DND-41 (cell line): ENCODE measurements at regions not wholly inside any gene's neighbourhood (a gene's known extent, or its start where the extent isn't known, plus 50 kb on each side); places are given as distances from the start of the nearest gene placed in this dataset.

Source experiments
- ATAC-seq: fragments of 200-7000 bp; cut with Tn5 transposase; 3 replicates; pipeline ENCODE4 v1.9.1; 2021; ENCODE audit warnings: low read depth; ENCODE audit not compliant: insufficient read depth
- DNase-seq: peaks from one replicate; pipeline ENCODE4 v3.0.0-alpha.2; 2020
- H2AFZ ChIP-seq: 2 replicates; pipeline ENCODE4 v1.6.0; 2012; ENCODE audit warnings: low read depth, low read length
- H3K27ac ChIP-seq: 2 replicates; pipeline ENCODE4 v1.5.1; 2012; ENCODE audit warnings: low read length, inconsistent platforms
- H3K27me3 ChIP-seq: fragments of 200-600 bp; sonication (generic); 2 replicates; pipeline ENCODE4 v1.6.0; 2012; ENCODE audit warnings: low read length, mild to moderate bottlenecking, inconsistent platforms; ENCODE audit not compliant: insufficient read depth, poor library complexity
- H3K36me3 ChIP-seq: 2 replicates; pipeline ENCODE4 v1.5.1; 2012; ENCODE audit warnings: low read length, inconsistent platforms; ENCODE audit not compliant: insufficient read depth
- H3K4me1 ChIP-seq: 2 replicates; pipeline ENCODE4 v1.5.1; 2012; ENCODE audit warnings: mild to moderate bottlenecking, low read length; ENCODE audit not compliant: insufficient read depth
- H3K4me2 ChIP-seq: 2 replicates; pipeline ENCODE4 v1.6.0; 2012; ENCODE audit warnings: mild to moderate bottlenecking, moderate library complexity, low read length, inconsistent platforms; ENCODE audit not compliant: insufficient read depth
- H3K4me3 ChIP-seq, 2 experiments: fragments of 200-600 bp in 1 of 2; shearing (Covaris generic) in 1 of 2; 2 replicates each; pipeline ENCODE4 v1.5.1; 2012 to 2016; ENCODE audit warnings: inconsistent platforms in 2 of 2, low read length in 2 of 2, mild to moderate bottlenecking in 2 of 2, low read depth in 1 of 2, moderate library complexity in 1 of 2
- H3K79me2 ChIP-seq: 2 replicates; pipeline ENCODE4 v1.6.0; 2012; ENCODE audit warnings: low read length, inconsistent platforms; ENCODE audit not compliant: insufficient read depth
- H3K9ac ChIP-seq: 2 replicates; pipeline ENCODE4 v1.6.0; 2012; ENCODE audit warnings: low read depth, mild to moderate bottlenecking, inconsistent platforms, low read length, moderate library complexity
- H3K9me3 ChIP-seq: 2 replicates; pipeline ENCODE4 v1.5.1; 2012; ENCODE audit warnings: low read length, moderate library complexity, mild to moderate bottlenecking, inconsistent platforms; ENCODE audit not compliant: insufficient read depth, severe bottlenecking
- H4K20me1 ChIP-seq: 2 replicates; pipeline ENCODE4 v1.6.0; 2012; ENCODE audit warnings: low read length; ENCODE audit not compliant: insufficient read depth
- EZH2 ChIP-seq: IDR thresholded peaks from 3 replicates; pipeline ENCODE4 v1.6.1; 2012; ENCODE audit warnings: borderline replicate concordance, low read depth, mild to moderate bottlenecking, moderate library complexity, low read length, inconsistent platforms; ENCODE audit not compliant: severe bottlenecking
- TF ChIP-seq, protein P1 (sequence below): IDR thresholded peaks from 2 replicates; pipeline ENCODE4 v1.5.1; 2012; ENCODE audit warnings: borderline replicate concordance, low read length, moderate library complexity, mild to moderate bottlenecking; ENCODE audit not compliant: poor library complexity, severe bottlenecking; ENCODE audit errors: extremely low read depth

DNA sequence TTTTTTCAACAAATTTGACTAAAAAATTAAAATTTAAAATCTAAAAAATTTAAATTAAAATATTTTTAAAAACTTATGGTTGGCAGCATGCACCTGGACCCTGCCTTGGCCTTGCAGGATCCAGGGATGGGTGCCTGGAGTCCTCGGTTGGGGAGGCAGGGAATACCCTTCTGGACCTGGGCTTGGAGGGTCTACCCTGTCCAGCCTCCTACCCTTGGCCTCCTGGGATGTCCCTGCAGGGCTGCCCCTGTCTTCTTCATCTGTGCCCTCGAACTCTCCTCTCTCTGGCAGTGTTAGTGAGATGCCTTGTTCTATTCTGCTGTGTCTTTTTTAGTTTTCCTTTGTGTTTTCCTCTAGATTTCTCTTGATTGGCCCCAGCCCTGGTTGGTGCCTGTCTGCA lies 68.9 kb upstream of the HAAO start:
- no peak for DNase-seq
- no peak overlapping the region for H2AFZ ChIP-seq
- H4K20me1 ChIP-seq = no peaks in the 10 kb centered on the region
- H3K4me2 ChIP-seq = no peak overlapping the region
- H3K4me1 ChIP-seq = no peaks in the 10 kb centered on the region
- no peak overlapping the region for H3K4me3 ChIP-seq
- no peaks in the 10 kb centered on the region for H3K9me3 ChIP-seq
- H3K27ac ChIP-seq = no peak overlapping the region
- TF ChIP-seq, protein P1, sequence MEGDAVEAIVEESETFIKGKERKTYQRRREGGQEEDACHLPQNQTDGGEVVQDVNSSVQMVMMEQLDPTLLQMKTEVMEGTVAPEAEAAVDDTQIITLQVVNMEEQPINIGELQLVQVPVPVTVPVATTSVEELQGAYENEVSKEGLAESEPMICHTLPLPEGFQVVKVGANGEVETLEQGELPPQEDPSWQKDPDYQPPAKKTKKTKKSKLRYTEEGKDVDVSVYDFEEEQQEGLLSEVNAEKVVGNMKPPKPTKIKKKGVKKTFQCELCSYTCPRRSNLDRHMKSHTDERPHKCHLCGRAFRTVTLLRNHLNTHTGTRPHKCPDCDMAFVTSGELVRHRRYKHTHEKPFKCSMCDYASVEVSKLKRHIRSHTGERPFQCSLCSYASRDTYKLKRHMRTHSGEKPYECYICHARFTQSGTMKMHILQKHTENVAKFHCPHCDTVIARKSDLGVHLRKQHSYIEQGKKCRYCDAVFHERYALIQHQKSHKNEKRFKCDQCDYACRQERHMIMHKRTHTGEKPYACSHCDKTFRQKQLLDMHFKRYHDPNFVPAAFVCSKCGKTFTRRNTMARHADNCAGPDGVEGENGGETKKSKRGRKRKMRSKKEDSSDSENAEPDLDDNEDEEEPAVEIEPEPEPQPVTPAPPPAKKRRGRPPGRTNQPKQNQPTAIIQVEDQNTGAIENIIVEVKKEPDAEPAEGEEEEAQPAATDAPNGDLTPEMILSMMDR = no peak
- no peak for TF ChIP-seq EZH2
- no peak for ATAC-seq
- no peaks in the 10 kb centered on the region for H3K79me2 ChIP-seq
- H3K36me3 ChIP-seq = no peaks in the 10 kb centered on the region
- no peak overlapping the region for H3K9ac ChIP-seq
- no peaks in the 10 kb centered on the region for H3K27me3 ChIP-seq

DNA sequence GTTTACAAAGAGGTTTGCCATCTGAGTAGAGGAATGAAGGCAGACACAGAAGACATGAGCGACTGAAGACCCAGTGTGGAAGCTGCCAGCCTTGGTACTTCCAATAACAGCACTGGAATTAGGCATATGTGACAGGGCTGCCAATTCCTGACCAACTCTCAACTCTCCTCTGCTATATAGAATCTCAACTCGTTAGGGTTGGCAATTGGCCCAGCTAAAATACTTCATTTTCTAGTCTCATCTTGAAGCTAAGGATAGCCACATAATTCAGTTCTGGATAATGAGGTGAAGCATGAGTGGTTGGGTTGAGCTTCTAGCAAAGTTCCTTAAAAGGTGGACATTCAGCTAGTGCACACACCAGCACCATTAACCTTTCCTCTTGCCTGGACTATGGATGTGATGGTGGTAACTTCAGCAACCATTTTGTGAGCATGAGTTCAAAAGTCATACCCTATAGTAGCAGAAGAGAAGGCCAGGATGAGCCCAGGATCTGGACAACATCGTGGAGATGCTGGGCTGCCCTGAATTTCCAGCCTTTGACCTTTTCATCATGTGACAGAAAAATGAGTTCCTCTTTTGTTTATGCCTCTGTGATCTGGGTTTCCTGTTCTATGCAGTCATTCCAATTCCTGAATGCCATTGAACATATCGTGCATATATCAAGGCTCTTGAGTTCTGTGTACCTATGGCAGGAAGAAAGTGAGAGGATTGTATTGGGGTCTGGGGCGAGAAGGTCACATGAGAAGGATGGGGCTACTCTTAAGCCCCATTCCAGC lies 68.1 kb upstream of the HAAO start:
- Histone ChIP-seq H2AFZ (no peak overlapping the region), H3K36me3 (no peaks in the 10 kb centered on the region), H4K20me1 (no peaks in the 10 kb centered on the region), H3K9me3 (no peaks in the 10 kb centered on the region), H3K27ac (no peak overlapping the region), H3K9ac (no peak overlapping the region), H3K4me1 (no peaks in the 10 kb centered on the region), H3K27me3 (no peaks in the 10 kb centered on the region), H3K4me3 (no peak overlapping the region), H3K79me2 (no peaks in the 10 kb centered on the region), H3K4me2 (no peak overlapping the region)
- TF ChIP-seq, protein P1 = no peak
- TF ChIP-seq EZH2 = no peak
- DNase-seq (no peak), ATAC-seq (no peak)

DNA sequence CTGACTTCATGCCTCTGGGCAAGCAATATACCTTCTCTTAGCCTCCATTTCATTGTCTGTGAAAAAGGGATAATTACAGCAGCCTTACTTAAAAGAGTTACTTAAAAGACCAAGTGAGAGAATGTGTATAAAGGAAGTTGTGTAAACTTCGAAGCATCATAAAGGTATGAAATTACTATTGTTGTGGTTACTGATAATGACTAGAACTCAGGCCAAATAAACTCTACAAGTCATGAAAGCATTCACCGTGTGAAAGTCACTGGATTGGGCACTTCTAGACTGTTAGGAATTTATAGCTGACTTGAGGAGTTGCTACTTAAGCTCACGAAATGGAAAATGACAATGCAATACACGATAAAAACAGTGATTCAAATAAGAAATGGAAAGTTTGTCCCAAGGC lies 67.4 kb upstream of the HAAO start:
- Histone ChIP-seq H3K79me2 (no peaks in the 10 kb centered on the region), H3K27me3 (no peaks in the 10 kb centered on the region), H3K9me3 (no peaks in the 10 kb centered on the region), H3K36me3 (no peaks in the 10 kb centered on the region), H3K4me3 (no peak overlapping the region), H2AFZ (no peak overlapping the region), H3K4me2 (no peak overlapping the region), H4K20me1 (no peaks in the 10 kb centered on the region), H3K9ac (no peak overlapping the region), H3K4me1 (no peaks in the 10 kb centered on the region), H3K27ac (no peak overlapping the region)
- no peak for ATAC-seq
- no peak for TF ChIP-seq EZH2
- TF ChIP-seq, protein P1 = no peak
- no peak for DNase-seq
